ENCODE measurements at regions not wholly inside any gene's neighbourhood (a gene's known extent, or its start where the extent isn't known, plus 50 kb on each side); places are given as distances from the start of the nearest gene placed in this dataset.

GRCh38 chr2:175865716-175866115 is 136.4 kb downstream of the LNPK start:
- no peak for TF ChIP-seq CTCF (IDR thresholded peaks at IDR 0.05; ENCODE audit: borderline replicate concordance, extremely low read depth, insufficient read depth)
- Histone ChIP-seq H3K4me1 (ENCODE audit: control insufficient read depth in 2 of 3, insufficient read depth in 2 of 3, low read depth in 1 of 3, low read length in 3 of 3) (no peaks in the 10 kb centered on the region), H3K4me3 (ENCODE audit: low read length in 3 of 3) (no peak overlapping the region), H3K27ac (ENCODE audit: low read depth in 2 of 2, low read length in 2 of 2) (no peak overlapping the region), H3K9ac (ENCODE audit: low read length in 3 of 3) (no peak overlapping the region), H3K9me3 (ENCODE audit: control insufficient read depth in 2 of 3, insufficient read depth in 1 of 3, low read length in 3 of 3) (peaks cover 0 to 2% (median 0%) of the 10 kb centered on the region in 3 donors), H3K27me3 (ENCODE audit: control insufficient read depth, insufficient read depth, low read length) (no peaks in the 10 kb centered on the region), H3K36me3 (ENCODE audit: control insufficient read depth in 2 of 3, insufficient read depth in 3 of 3, low read length in 3 of 3) (no peaks in the 10 kb centered on the region)
- DNase-seq (no peak), FAIRE-seq (no peak)
- intact Hi-C loops (cut with DNase I): no loop called here

- Histone ChIP-seq H3K4me3 (ENCODE audit: low read length in 3 of 3) (no peak overlapping the region), H3K27ac (ENCODE audit: low read depth in 2 of 2, low read length in 2 of 2) (no peak overlapping the region), H3K9me3 (ENCODE audit: control insufficient read depth in 2 of 3, insufficient read depth in 1 of 3, low read length in 3 of 3) (peaks cover 0 to under 1% (median 0%) of the 10 kb centered on the region in 3 donors), H3K27me3 (ENCODE audit: control insufficient read depth, insufficient read depth, low read length) (no peaks in the 10 kb centered on the region), H3K4me1 (ENCODE audit: control insufficient read depth in 2 of 3, insufficient read depth in 2 of 3, low read depth in 1 of 3, low read length in 3 of 3) (no peaks in the 10 kb centered on the region), H3K36me3 (ENCODE audit: control insufficient read depth in 2 of 3, insufficient read depth in 3 of 3, low read length in 3 of 3) (no peaks in the 10 kb centered on the region), H3K9ac (ENCODE audit: low read length in 3 of 3) (no peak overlapping the region)
- TF ChIP-seq CTCF (IDR thresholded peaks at IDR 0.05; ENCODE audit: borderline replicate concordance, extremely low read depth, insufficient read depth): no peak
- DNase-seq (no peak), FAIRE-seq (no peak)
- intact Hi-C loops (cut with DNase I): no loop called here
Observed at GRCh38 chr2:175864137-175864850, 137.8 kb downstream of the LNPK start.

GRCh38 chr2:175861958-175862357 is 140.1 kb downstream of the LNPK start:
- no peaks in the 10 kb centered on the region for H3K36me3 ChIP-seq (ENCODE audit: control insufficient read depth in 2 of 3, insufficient read depth in 3 of 3, low read length in 3 of 3)
- no peaks in the 10 kb centered on the region for H3K27me3 ChIP-seq (ENCODE audit: control insufficient read depth, insufficient read depth, low read length)
- H3K9ac ChIP-seq (ENCODE audit: low read length in 3 of 3): no peak overlapping the region
- H3K9me3 ChIP-seq (ENCODE audit: control insufficient read depth in 2 of 3, insufficient read depth in 1 of 3, low read length in 3 of 3): no peaks in the 10 kb centered on the region
- intact Hi-C loops (cut with DNase I): no loop called here
- H3K4me3 ChIP-seq (ENCODE audit: low read length in 3 of 3): no peak overlapping the region
- no peaks in the 10 kb centered on the region for H3K4me1 ChIP-seq (ENCODE audit: control insufficient read depth in 2 of 3, insufficient read depth in 2 of 3, low read depth in 1 of 3, low read length in 3 of 3)
- FAIRE-seq (no peak), DNase-seq (peak in 2 of 5 donors; percentile 15 to 31)
- H3K27ac ChIP-seq (ENCODE audit: low read depth in 2 of 2, low read length in 2 of 2): no peak overlapping the region
- no peak for TF ChIP-seq CTCF (IDR thresholded peaks at IDR 0.05; ENCODE audit: borderline replicate concordance, extremely low read depth, insufficient read depth)

Data from kidney (tissue), 13 donors.